NCI-H1417 (cell line): ENCODE measurements at regions not wholly inside any gene's neighbourhood (a gene's known extent, or its start where the extent isn't known, plus 50 kb on each side); places are given as distances from the start of the nearest gene placed in this dataset.

ENCODE experiments used
- DNase-seq, 3 experiments: peaks; one replicate each; lab custom pipeline; 2025; lab: John Stamatoyannopoulos, UW

DNA sequence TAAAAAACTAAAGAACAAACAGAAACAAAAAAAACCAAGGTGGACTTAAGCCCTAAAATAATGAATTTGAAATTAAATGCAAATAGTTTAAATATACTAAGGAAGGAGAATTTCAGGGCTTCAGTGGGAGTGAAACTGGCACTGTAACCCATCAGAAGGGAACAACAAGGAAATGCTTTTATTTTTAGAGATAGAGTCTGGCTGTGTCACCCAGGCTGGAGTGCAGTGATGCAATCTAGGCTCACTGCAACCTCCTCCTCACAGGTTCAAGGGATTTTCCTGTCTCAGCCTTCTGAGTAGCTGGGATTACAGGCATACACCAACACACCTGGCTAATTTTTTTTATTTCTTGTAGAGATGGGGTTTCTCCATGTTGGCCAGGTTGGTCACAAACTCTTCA is 625.2 kb upstream of the CDH8 start:
- DNase-seq = no peak

DNA sequence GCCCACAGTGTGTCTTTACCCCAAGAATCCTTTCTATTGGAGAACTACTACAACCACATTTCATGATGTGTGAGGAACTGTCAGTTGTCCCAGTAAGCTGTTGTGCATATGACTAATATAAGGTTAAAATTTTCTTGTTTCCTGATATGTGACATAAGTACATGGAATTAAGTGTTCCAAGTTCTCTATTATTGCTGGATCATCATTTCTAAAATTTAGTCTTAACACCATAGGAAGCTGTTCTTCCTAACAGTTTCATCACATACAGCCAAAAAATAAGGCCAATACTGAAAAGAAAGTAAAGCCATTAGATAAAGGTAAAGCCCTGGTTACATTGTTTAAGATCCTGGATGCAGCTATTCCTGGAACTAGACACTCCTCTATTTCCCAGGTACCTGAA is 620.9 kb upstream of the CDH8 start:
- no peak for DNase-seq

DNA sequence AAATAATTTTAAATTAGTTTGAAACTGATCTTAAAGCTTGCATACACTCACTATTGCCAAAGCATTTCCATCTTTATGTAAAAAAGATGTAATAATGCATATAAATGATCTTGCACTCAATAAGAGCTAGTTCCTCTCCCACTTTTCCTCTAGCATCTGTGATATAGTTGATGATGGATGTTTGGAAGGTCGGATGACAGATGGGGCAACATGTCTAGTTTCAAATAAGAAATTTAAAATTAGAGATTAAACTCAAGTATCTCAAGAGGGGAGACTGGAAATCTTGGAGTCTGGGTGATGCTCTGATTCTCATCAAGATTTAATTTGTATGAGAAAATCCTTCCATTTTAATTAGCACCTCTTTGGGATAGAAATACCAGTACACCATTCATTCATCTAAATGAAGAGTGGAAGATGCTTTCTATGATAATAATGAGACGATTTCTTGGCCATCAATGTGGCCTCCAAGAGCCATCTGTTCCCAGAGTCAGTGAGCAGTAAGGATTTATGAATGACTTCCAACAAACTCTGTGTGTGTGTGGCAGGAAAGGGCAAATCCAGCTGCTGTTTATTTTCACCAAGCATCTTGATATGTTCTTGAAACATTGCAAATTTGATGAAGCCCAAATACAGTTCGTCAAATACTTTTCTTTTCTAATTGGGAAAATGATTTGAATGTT is 616.3 kb upstream of the CDH8 start:
- no peak for DNase-seq

DNA sequence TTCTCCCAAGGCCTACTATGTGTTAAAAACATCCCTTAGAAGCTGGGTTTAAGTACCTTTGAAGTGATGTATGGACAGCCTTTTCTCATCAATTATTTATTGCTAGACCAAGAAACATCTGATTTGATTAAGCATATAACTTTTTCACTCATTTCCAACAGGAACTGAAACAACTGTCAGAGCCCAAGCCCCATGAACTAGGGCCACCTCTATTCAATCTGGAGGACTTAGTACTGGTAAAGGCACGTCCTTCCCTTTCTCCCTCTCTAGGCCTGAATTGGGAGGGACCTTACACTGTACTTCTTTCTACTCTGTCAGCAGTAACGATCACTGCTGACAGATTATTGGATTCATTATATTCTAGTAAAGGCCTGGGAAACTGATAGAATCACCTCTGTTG is 612.0 kb upstream of the CDH8 start:
- DNase-seq = no peak

GRCh38 chr16:62644030-62644812 is 608.0 kb upstream of the CDH8 start:
- no peak for DNase-seq

- no peak for DNase-seq
Measured at GRCh38 chr16:62642677-62643076, 606.4 kb upstream of the CDH8 start.

DNA sequence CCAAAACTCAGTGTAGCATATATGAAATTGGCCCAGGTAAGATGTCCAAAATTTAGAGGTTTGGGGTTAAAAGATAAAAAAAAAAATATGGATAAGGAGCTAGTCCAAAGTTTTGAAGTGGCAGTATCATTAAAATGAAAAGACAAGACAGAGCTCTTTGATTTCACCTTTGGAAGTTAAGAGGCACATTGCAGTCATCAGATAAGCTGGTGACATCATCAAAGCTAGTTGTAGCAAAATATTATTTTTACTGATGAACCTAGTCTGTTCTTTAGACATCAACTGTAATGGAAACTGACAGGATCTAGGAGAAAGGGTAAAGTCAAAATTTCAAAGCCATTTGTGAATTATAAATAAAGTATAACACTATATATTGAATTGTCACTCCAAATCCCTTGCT is 603.7 kb upstream of the CDH8 start:
- DNase-seq = no peak

DNA sequence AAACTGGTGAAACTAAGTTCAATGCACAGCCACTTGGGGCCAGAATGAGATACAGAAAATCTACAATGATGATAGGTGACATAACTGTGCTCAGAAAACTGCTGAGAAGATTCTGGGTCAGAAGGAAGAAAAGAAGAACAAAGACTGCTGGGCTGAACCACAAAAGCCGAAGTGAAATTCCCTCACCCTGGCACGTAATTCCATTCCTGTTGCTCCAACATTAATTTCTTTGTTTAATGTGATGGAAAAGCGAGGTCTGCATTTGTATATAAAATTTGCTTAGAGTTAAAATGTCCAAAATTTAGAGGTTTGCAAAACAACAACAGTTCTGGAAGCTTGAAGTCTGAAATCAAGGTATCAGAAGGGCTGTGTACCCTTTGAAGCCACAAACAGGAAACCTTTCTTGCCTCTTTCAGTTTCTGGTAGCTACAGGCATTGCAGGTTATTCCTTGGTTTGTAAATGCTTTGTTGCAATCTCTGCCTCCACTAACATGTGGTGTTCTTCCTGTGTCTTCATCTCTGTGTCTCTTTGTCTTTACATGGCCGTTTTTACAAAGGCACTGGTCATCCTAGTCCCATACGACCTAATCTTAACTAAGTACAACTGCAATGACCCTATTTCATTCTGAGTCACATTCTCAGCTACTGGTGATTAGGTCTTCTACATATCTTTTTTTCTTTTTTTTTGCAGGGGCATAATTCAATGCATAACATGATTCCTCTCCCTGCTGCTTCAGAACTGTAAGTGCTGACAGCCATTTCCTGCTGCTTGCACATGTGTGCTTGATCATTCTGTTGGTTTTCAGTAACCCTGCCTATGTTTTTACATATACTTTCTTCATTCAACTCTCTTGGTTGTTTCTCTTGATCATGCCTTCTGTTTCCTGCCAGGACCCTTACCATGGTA is 603.0 kb upstream of the CDH8 start:
- DNase-seq = no peak

GRCh38 chr16:62638324-62638911 is 602.2 kb upstream of the CDH8 start:
- no peak for DNase-seq

GRCh38 chr16:62625326-62625725 is 589.1 kb upstream of the CDH8 start:
- DNase-seq = no peak

DNA sequence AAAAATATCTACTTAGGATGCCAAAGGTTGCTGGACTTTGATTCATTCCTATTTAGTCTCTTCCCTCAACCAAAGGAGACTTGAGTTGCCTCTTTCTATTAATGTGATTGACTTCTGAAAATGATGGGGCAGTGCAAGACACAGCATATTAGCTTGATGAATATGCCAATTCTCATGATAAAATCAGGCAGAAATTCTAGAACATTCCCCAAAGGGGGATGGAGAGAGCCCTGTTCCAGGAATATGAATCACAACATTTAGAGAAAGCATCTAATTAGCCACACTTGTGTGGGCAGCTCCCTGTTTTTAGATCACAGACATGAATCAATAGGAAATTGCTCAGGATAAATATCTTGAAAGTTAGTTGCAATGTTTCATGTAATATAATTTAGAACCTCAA is 584.0 kb upstream of the CDH8 start:
- DNase-seq = no peak

GRCh38 chr16:62615526-62615925 is 579.3 kb upstream of the CDH8 start:
- DNase-seq = no peak

- no peak for DNase-seq
Measured at GRCh38 chr16:62610291-62610690, 574.1 kb upstream of the CDH8 start.

DNA sequence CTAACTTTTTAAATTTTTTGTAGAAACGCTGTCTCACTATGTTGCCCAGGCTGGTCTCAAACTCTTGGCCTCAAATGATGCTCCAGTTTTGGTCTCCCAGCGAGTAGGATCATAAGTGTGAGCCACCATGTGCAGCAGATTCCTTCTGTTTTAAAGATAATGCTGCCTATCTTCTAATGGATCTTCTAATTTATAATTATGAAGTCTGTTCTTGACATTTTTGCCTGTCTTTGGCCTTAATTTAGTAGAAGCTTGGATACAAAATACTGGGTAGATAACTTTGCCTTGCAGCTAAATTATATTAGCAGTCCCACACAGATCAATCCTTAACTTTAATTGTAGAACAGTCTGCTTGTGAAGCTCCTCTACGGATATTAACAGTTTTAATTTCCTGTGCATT is 566.6 kb upstream of the CDH8 start:
- no peak for DNase-seq

DNA sequence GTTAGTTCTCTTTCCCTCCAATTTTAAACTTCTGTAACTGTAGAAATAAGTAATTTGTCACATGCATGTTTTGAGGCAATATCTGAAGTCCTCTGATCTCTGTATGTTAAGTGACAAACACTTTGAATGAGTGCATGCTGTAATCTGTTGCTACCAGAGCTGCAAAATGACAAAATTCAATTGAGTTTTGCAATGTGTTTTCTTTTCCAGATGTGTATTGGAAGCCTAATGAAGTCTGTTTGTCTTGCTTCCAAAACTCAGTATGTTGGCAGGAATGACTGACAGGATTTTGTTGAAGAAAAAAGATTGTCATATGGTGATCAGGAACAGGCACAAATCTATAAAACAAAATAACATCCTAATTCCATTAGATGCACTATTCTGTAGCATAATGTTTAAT is 561.6 kb upstream of the CDH8 start:
- no peak for DNase-seq

- DNase-seq = no peak
Measured at GRCh38 chr16:62596584-62596983, 560.3 kb upstream of the CDH8 start.

GRCh38 chr16:62596125-62596524 is 559.9 kb upstream of the CDH8 start:
- DNase-seq = no peak

DNA sequence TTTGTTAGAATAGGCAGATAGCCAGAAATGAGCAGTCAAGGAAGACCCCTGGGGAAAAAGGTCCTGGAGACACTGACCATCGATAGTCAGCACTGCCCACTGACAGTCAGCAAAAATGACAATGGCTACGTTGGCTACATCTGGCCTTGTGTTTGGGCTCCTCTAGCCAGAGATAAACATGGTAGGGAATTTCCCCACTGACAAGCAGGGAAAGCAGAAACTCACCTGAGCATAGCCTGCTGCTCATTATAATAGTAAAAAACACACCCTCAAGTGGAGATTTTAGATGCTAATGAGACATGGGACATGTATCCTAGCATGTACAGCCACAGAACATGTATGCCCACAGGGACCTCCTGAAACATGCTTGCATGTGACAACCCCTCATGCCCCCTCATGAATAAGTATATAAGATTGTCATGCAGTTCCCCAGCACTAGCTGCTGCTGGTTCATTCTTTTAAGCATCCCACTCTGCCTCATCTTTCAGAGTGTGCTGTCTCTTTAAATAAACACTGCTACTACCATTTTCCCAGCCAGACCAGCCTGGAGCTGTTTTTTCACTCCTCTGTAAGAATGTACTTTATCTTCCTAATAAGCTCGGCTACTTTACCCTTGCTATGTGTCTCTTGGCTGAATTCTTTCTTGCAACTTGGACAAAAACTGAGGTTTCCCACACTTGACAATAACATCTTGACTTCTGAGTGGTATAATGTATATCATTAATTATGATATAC is 550.1 kb upstream of the CDH8 start:
- DNase-seq = no peak

- no peak for DNase-seq
Measured at GRCh38 chr16:62585041-62585545, 548.9 kb upstream of the CDH8 start.

- DNase-seq = no peak
Measured at GRCh38 chr16:62583414-62583813, 547.2 kb upstream of the CDH8 start.

- DNase-seq = no peak
Measured at GRCh38 chr16:62573466-62573865, 537.2 kb upstream of the CDH8 start.
